ENCODE measurements at regions not wholly inside any gene's neighbourhood (a gene's known extent, or its start where the extent isn't known, plus 50 kb on each side); places are given as distances from the start of the nearest gene placed in this dataset.

DNA sequence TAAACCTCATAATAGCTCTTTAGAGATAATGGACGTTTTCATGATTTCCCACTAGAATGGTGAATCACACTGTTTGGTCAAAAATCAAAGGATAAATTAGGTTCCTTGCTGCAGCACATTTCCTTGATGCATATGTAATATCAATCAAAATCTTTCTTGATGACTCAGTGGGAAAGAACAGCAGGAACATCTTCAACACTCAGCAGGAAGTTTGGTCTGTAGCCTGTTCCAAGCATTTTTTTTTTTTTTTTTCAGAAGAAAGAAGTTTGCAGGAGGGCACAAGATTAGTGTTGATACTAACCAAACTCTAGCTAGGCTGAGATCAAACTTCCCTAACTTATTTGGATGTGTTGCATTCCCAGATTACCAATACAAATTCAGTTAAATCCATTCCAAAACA, 1529.8 kb downstream of the FAM181B start:
- TF ChIP-seq, protein P1, sequence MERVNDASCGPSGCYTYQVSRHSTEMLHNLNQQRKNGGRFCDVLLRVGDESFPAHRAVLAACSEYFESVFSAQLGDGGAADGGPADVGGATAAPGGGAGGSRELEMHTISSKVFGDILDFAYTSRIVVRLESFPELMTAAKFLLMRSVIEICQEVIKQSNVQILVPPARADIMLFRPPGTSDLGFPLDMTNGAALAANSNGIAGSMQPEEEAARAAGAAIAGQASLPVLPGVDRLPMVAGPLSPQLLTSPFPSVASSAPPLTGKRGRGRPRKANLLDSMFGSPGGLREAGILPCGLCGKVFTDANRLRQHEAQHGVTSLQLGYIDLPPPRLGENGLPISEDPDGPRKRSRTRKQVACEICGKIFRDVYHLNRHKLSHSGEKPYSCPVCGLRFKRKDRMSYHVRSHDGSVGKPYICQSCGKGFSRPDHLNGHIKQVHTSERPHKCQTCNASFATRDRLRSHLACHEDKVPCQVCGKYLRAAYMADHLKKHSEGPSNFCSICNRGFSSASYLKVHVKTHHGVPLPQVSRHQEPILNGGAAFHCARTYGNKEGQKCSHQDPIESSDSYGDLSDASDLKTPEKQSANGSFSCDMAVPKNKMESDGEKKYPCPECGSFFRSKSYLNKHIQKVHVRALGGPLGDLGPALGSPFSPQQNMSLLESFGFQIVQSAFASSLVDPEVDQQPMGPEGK (CRISPR knock-in tag; IDR thresholded peaks at IDR 0.05; ENCODE audit: borderline replicate concordance): no peak
- TF ChIP-seq RARB (CRISPR knock-in tag; IDR thresholded peaks at IDR 0.05): no peak
- TF ChIP-seq ESRRG (CRISPR knock-in tag; IDR thresholded peaks at IDR 0.05): no peak
- no peak for TF ChIP-seq SNAI2 (CRISPR knock-in tag; IDR thresholded peaks at IDR 0.05)
- TF ChIP-seq OSR1 (CRISPR knock-in tag; IDR thresholded peaks at IDR 0.05): no peak
- no peak for TF ChIP-seq TCF4 (CRISPR knock-in tag; IDR thresholded peaks at IDR 0.05; ENCODE audit: borderline replicate concordance)
- no peak for TF ChIP-seq CSDC2 (CRISPR knock-in tag; IDR thresholded peaks at IDR 0.05)
- TF ChIP-seq, protein P2, sequence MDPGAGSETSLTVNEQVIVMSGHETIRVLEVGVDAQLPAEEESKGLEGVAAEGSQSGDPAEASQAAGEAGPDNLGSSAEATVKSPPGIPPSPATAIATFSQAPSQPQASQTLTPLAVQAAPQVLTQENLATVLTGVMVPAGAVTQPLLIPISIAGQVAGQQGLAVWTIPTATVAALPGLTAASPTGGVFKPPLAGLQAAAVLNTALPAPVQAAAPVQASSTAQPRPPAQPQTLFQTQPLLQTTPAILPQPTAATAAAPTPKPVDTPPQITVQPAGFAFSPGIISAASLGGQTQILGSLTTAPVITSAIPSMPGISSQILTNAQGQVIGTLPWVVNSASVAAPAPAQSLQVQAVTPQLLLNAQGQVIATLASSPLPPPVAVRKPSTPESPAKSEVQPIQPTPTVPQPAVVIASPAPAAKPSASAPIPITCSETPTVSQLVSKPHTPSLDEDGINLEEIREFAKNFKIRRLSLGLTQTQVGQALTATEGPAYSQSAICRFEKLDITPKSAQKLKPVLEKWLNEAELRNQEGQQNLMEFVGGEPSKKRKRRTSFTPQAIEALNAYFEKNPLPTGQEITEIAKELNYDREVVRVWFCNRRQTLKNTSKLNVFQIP (CRISPR knock-in tag; IDR thresholded peaks at IDR 0.05; ENCODE audit: borderline replicate concordance, low read depth): no peak
- no peak for TF ChIP-seq GLIS3 (CRISPR knock-in tag; IDR thresholded peaks at IDR 0.05)
- TF ChIP-seq, protein P3, sequence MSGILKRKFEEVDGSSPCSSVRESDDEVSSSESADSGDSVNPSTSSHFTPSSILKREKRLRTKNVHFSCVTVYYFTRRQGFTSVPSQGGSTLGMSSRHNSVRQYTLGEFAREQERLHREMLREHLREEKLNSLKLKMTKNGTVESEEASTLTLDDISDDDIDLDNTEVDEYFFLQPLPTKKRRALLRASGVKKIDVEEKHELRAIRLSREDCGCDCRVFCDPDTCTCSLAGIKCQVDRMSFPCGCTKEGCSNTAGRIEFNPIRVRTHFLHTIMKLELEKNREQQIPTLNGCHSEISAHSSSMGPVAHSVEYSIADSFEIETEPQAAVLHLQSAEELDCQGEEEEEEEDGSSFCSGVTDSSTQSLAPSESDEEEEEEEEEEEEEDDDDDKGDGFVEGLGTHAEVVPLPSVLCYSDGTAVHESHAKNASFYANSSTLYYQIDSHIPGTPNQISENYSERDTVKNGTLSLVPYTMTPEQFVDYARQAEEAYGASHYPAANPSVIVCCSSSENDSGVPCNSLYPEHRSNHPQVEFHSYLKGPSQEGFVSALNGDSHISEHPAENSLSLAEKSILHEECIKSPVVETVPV (CRISPR knock-in tag; IDR thresholded peaks at IDR 0.05): no peak
- TF ChIP-seq ZNF565 (CRISPR knock-in tag; conservative IDR thresholded peaks at IDR 0.05; ENCODE audit: low read depth): no peak
- no peak for TF ChIP-seq TOX (CRISPR knock-in tag; IDR thresholded peaks at IDR 0.05; ENCODE audit: borderline replicate concordance)
- no peak for TF ChIP-seq ARNTL (CRISPR knock-in tag; IDR thresholded peaks at IDR 0.05; ENCODE audit: borderline replicate concordance, low read depth)
- TF ChIP-seq ZFP3 (CRISPR knock-in tag; IDR thresholded peaks at IDR 0.05): no peak
- TF ChIP-seq, protein P4, sequence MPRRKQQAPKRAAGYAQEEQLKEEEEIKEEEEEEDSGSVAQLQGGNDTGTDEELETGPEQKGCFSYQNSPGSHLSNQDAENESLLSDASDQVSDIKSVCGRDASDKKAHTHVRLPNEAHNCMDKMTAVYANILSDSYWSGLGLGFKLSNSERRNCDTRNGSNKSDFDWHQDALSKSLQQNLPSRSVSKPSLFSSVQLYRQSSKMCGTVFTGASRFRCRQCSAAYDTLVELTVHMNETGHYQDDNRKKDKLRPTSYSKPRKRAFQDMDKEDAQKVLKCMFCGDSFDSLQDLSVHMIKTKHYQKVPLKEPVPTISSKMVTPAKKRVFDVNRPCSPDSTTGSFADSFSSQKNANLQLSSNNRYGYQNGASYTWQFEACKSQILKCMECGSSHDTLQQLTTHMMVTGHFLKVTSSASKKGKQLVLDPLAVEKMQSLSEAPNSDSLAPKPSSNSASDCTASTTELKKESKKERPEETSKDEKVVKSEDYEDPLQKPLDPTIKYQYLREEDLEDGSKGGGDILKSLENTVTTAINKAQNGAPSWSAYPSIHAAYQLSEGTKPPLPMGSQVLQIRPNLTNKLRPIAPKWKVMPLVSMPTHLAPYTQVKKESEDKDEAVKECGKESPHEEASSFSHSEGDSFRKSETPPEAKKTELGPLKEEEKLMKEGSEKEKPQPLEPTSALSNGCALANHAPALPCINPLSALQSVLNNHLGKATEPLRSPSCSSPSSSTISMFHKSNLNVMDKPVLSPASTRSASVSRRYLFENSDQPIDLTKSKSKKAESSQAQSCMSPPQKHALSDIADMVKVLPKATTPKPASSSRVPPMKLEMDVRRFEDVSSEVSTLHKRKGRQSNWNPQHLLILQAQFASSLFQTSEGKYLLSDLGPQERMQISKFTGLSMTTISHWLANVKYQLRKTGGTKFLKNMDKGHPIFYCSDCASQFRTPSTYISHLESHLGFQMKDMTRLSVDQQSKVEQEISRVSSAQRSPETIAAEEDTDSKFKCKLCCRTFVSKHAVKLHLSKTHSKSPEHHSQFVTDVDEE (CRISPR knock-in tag; IDR thresholded peaks at IDR 0.05): no peak
- TF ChIP-seq PPARA (CRISPR knock-in tag; IDR thresholded peaks at IDR 0.05; ENCODE audit: borderline replicate concordance): no peak
- TF ChIP-seq ZC3H10 (CRISPR knock-in tag; IDR thresholded peaks at IDR 0.05): no peak
- TF ChIP-seq ZNF70 (CRISPR knock-in tag; IDR thresholded peaks at IDR 0.05): no peak
- TF ChIP-seq, protein P5, sequence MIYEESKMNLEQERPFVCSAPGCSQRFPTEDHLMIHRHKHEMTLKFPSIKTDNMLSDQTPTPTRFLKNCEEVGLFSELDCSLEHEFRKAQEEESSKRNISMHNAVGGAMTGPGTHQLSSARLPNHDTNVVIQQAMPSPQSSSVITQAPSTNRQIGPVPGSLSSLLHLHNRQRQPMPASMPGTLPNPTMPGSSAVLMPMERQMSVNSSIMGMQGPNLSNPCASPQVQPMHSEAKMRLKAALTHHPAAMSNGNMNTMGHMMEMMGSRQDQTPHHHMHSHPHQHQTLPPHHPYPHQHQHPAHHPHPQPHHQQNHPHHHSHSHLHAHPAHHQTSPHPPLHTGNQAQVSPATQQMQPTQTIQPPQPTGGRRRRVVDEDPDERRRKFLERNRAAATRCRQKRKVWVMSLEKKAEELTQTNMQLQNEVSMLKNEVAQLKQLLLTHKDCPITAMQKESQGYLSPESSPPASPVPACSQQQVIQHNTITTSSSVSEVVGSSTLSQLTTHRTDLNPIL (CRISPR knock-in tag; IDR thresholded peaks at IDR 0.05; ENCODE audit: low read depth): no peak
- no peak for ATAC-seq

DNA sequence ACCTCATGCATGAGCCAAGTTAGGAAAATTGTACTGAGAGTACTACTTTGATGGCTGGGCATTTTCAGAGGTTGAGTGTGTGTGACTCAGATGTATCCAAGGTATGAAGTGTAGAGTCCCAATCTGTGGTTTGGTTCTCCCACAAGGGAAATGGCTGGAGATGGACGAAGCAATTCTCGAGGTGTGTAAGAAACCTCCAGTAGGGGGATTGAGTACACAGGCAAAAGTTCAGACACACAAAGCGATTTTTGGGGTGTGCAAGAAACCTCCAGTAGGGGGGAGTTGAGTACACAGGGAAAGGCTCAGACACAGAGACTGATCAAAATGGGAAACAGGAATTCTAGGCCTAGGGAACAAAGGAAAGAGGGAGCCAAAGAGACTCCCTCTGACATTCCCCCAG, 1536.3 kb downstream of the FAM181B start:
- no peak for ATAC-seq
- no peak for TF ChIP-seq ZFP30 (CRISPR knock-in tag; IDR thresholded peaks at IDR 0.05)
- TF ChIP-seq ZNF565 (CRISPR knock-in tag; conservative IDR thresholded peaks at IDR 0.05; ENCODE audit: low read depth): no peak
- TF ChIP-seq ZC3H10 (CRISPR knock-in tag; IDR thresholded peaks at IDR 0.05): no peak
- TF ChIP-seq BACH2 (CRISPR knock-in tag; IDR thresholded peaks at IDR 0.05; ENCODE audit: borderline replicate concordance): no peak
- no peak for TF ChIP-seq TCF4 (CRISPR knock-in tag; IDR thresholded peaks at IDR 0.05; ENCODE audit: borderline replicate concordance)
- TF ChIP-seq ZNF70 (CRISPR knock-in tag; IDR thresholded peaks at IDR 0.05): no peak
- TF ChIP-seq, protein P2 (CRISPR knock-in tag; IDR thresholded peaks at IDR 0.05; ENCODE audit: borderline replicate concordance, low read depth): no peak
- no peak for TF ChIP-seq PPARA (CRISPR knock-in tag; IDR thresholded peaks at IDR 0.05; ENCODE audit: borderline replicate concordance)
- no peak for TF ChIP-seq ARNTL (CRISPR knock-in tag; IDR thresholded peaks at IDR 0.05; ENCODE audit: borderline replicate concordance, low read depth)
- no peak for TF ChIP-seq ZNF8 (CRISPR knock-in tag; IDR thresholded peaks at IDR 0.05)
- TF ChIP-seq ISL1 (CRISPR knock-in tag; IDR thresholded peaks at IDR 0.05): no peak
- TF ChIP-seq, protein P3 (CRISPR knock-in tag; IDR thresholded peaks at IDR 0.05): no peak
- TF ChIP-seq RARB (CRISPR knock-in tag; IDR thresholded peaks at IDR 0.05): no peak
- no peak for TF ChIP-seq GLIS3 (CRISPR knock-in tag; IDR thresholded peaks at IDR 0.05)
- no peak for TF ChIP-seq SNAI2 (CRISPR knock-in tag; IDR thresholded peaks at IDR 0.05)

Data from SK-N-SH treated with all-trans-retinoic acid at 6 μM for 48 hours (cell line).